IPS-NIHi11 (cell line): ENCODE measurements at regions not wholly inside any gene's neighbourhood (a gene's known extent, or its start where the extent isn't known, plus 50 kb on each side); places are given as distances from the start of the nearest gene placed in this dataset.

Experiments used
- DNase-seq: peaks from one replicate; pipeline ENCODE4 v3.0.0; 2012; ENCODE audit warnings: mixed read lengths, low spot score

DNA sequence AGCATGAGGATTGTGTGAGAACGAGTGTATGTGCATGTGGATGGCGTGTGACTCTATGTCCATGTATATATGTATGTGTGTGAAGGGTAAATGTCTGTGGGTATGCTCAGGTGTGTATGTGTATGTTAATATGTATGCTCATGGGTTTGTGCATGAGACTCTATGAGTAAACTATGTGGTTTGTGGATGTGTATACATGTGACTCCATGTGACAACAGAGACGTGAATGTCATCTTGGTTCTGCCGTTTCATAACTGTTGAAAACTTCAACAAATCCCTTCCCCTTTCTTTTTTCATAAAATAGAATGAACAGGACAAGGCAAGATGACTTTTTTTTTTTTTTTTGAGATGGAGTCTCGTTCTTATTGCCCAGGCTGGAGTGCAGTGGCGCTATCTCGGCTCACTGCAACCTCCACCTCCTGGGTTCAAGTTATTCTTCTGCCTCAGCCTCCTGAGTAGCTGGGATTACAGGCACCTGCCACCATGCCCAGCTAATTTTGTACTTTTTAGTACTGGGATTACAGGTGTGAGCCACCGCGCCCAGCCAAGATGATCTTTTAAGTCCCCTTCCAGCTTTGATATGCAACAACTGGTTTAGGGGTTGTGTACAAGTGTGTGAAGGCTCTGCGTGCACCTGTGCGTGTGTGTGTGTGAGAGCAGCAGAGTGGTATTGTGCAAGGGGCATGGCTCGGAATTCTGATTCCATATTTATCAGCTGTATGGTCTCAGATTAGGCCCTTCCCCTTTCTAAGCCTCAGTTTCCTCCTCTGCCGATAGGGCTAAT lies 106.3 kb downstream of the EBNA1BP2 start:
- DNase-seq, result no peak

- no peak for DNase-seq
Measured at GRCh38 chr1:43065191-43065590, 106.5 kb upstream of the SLC2A1 start.

DNA sequence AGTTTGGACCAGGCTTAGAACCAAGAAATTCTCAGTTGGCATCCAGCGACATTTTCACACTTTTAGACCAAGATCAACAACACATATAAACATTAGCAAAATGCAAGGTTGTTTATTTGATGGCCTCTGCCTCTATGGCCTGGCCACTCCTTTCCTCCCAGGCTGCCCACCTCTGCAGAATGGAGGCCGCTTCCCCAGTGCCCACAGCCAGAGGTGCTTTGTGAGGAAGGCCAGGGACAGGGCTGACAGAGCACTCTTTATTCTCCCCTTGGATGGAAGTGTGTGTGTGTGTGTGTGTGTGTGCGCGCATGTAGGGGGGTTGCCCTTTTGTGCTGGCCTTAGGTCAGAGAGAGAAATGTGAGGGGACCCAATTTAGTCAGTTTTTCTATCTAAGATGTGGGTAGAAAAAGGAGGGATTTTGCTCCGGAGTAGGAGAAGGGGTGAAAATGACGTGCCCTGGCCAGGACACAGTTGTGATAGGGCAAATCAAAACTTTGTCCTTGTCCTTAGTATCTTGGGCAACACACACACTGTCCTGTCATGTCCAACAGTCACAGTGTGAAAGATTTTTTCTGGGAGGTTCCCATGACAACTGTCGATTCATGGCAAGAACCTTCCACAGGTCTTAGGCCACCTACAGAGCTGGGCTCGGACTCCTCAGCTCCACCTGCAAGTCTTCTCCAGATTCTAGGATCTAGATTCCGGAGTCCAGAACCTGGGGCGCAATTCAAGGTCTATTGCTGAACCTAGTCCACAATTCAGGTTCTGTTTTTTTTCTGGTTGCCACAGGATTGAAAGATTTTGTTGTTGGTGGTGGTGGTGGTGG lies 104.9 kb upstream of the SLC2A1 start:
- no peak for DNase-seq

- no peak for DNase-seq
Measured at GRCh38 chr1:43062527-43063095, 103.9 kb upstream of the SLC2A1 start.

- no peak for DNase-seq
Measured at GRCh38 chr1:43061757-43062156, 103.1 kb upstream of the SLC2A1 start.

DNA sequence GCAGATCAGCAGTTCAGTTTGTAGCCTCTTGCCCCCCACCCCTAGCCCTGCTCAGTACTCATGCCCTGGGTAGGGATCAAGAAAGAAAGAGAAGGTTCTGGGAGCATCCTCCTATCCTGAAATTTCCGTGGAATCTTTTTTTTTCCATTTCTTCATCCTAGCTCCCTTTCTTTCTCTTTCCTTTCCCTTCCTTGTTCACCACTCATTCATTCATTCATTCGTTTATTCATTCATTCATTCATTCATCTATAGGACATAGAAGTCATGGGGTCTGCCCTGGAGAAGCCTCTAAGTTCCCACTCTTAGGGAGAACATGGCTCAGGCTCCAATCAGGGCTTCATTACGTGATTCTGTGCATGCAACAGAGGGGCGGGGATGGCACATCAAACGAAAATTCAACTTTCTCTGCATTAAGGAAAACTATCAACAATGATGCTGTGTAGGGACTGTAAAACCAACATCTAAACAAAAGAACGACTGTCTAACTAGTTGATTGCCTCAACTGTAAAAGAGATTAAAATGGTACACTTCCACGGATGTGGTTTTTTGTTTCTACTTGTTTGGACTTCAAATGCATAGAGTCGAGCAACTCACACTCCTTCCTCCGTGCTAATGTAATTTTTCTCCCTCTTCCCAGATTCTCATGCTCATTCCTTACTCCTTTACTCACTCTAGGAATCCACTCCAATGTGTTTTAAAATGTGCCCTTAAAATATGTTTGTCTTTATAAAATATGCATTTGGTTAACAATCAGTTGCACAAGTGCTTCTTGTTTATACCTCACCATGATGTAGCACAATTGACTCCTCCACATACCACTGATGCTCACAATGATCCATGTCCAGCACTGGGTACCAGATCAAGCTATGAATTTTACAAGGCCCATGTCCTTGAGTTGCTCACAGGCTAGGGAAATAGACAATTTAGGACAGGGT lies 101.2 kb upstream of the SLC2A1 start:
- no peak for DNase-seq

DNA sequence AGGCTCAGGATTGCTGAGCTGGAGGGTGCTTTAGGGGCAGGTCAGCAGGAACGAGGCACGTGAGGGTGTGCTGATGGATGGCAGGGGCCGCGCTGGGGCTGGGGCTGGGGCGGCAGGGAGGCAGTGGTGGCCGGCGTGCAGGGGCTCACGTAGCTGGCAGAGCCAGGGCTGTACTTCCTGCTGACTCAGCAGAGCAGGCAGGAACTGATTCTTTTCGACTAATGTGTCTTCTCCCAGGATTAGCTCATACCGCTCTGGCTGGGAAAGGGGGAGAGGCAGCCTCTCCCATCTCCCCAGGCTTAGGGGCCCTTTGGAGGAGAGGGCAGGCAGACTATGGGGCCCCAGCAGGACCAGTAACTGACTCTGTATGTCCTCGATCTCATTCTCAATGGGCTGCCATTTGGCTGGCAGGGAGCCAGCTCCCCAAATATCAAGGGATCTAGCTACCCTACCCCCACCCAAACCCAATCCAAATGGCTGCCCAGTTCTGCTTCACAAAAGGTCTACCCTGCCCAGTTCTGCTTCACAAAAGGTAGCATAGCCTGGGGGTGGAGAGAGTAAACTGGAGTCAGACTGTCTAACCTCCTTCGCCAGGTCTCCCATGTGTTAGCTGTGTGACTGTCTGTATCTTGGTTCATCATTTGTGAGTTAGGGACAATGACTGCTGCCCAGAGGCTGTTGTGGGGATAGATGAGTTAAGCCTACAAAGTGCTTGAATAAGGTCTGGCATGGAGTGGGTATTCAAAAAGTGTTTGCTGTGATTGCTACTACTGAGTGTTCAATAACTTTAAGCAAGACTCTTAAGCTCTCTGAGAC lies 100.1 kb upstream of the SLC2A1 start:
- no peak for DNase-seq

- DNase-seq, result no peak
Measured at GRCh38 chr1:43058056-43058455, 99.4 kb upstream of the SLC2A1 start.

- no peak for DNase-seq
Measured at GRCh38 chr1:43057567-43057966, 98.9 kb upstream of the SLC2A1 start.

GRCh38 chr1:43056981-43057391 lies 98.3 kb upstream of the SLC2A1 start:
- DNase-seq, result no peak

DNA sequence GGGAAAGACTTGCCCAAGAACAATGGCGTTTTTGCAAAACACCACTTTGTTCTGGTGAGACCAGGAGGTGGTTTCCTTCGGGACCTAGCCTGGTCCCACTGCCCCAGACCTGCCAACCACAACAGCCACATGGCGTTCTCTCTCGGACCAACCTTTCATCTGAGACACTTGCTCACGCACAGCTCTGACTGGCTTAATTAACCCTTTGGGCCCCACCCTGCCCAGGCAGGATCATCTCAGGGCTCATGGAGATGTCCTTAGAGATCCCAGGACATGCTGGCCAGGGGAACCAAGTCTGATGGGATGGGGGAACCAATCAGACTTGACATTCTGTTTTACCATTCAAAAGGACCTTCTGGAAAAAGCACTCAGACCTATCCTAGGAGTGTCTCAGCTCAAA lies 97.8 kb upstream of the SLC2A1 start:
- no peak for DNase-seq

- DNase-seq, result no peak
Measured at GRCh38 chr1:43054961-43055360, 96.3 kb upstream of the SLC2A1 start.

DNA sequence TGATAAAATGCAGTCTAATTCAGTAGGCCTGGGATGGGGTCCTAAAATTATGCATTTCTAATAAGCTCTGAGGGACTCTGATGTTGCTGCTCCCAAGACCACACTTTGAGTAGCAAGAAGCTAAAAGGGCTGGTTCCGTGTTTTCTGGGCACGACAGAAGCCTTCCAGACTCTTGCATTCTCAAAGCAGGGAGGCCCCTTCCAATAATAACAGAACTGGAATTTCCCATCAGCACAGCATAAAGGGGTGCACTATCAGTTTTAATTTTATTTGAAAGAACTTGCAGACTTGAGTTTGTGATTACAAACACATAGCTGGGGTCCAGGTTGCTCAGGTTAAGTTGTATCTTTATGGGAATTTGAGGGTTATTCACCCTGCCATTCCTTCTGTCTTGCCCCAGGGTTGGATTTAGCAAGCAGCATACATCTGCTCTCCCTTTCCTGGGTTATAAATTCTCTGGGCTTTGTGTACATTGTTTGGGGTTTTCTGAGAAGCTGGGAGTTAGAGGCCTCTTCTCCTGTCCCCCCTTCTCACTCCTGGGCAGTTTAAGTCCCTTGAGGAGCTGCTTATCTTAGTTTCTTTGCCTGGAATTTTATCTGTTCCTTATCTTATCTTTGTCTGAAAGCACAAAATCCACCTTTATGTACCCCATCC lies 94.2 kb upstream of the SLC2A1 start:
- no peak for DNase-seq

DNA sequence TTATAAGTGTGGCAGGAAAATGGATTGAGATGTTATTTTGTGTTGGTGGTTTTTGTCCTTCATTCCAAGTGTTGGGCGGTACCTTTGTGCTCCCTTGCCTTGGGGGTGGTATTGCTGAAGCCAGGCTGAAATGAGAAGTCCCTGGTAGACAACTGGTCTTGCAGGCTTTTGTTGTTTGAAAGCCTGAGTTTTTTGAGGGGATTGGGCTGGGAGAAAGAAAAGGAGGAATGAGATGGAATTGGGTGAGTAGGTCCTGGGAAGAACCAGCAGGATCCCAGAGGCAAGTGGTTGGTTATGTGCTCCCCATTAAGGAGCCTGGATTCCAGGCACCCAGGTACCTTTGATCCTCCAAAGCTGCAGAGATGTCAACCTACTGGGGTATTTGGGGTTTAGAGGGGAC lies 93.7 kb upstream of the SLC2A1 start:
- no peak for DNase-seq

DNA sequence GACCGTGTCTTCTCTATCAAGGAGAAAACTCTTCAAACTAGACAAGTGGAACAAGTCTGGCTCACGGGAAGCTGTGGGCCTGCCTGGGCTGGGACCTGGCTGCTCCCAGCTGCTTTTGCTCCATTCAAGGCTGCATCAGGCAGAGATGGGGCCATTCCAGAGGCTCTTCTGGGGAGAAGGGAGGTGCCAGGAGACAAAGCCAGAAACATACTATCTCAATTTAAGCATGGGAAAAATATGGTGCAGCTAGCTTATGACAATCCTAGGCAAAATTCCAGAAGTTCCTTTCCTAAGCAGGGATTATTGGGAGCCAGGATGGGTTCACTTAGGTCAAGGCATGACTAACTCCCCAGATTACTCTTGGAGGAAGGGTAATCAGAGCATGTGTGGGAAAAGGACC lies 90.8 kb upstream of the SLC2A1 start:
- no peak for DNase-seq

DNA sequence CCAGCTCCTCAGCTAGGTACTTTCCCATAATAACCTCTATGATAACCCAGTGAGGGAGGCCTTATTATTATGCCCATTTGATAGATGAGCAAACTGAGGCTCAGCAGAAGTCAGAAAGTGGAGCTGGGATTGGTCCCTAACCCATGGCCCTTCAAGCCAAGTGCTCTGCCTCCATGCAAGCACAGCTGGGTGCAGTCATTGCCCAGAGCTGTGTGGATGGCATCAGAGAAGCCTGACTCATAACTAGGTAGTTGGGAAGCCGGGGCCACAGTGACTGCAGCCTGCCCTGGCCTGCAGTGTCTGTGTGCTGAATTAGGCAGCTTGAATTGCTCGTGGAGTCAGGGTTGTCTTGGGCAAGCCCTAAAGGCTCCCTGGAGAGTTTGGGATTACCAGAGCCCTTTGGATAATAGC lies 89.9 kb upstream of the SLC2A1 start:
- DNase-seq, result no peak

GRCh38 chr1:43047135-43047534 lies 88.5 kb upstream of the SLC2A1 start:
- no peak for DNase-seq

DNA sequence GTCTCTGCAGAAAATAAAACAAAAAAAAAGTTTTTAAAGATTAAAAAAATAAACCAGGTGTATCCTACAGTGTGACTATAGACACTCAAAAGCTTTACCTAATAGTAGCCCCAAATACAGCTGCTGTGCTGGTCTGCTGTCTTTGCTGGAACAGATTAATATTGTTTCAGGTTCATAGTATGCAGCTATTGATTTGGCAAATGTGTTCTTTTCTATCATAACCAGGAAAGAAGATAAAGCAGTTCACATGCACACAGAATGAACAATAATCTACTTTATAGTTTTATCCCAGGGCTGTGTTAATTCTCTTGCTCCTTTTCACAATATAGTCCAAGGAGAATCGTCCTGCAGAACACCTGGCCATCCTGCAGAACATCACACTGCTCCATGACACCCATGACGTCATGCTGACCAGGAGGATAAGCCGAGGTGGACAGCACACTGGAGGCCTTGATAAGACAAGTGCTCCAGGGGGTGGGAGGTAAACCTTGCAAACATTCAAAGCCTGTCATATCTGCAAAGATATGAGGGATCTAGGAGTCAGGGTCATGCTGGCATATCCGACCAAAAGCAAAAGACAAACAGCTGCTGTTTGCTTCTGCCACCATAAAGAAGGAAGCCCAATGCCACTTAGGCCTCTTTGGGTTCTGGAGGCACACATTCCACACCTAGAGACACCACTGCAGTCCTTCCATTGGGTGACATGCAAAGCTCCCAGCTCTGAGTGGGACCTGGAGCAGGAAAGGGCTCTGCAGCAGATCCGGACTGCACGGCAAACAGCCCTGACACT lies 86.1 kb upstream of the SLC2A1 start:
- DNase-seq, result no peak

GRCh38 chr1:43043695-43044094 lies 85.0 kb upstream of the SLC2A1 start:
- no peak for DNase-seq
